Panc1 (cell line): ENCODE measurements at regions not wholly inside any gene's neighbourhood (a gene's known extent, or its start where the extent isn't known, plus 50 kb on each side); places are given as distances from the start of the nearest gene placed in this dataset.

Source experiments
- CTCF ChIP-seq: fragments of 450-650 bp; IDR thresholded peaks from 2 replicates; pipeline ENCODE4 v1.5.1; 2017; ENCODE audit warnings: mild to moderate bottlenecking
- POLR2AphosphoS5 ChIP-seq: IDR thresholded peaks from 2 replicates; pipeline ENCODE4 v1.6.1; 2012; ENCODE audit warnings: mild to moderate bottlenecking, low read depth, low read length, moderate library complexity
- REST ChIP-seq, 2 experiments: IDR thresholded peaks; 2 replicates each; pipeline ENCODE4 v1.6.1; 2011 to 2012; ENCODE audit warnings: low read depth in 2 of 2, control low read depth in 1 of 2, low read length in 1 of 2, mild to moderate bottlenecking in 1 of 2, moderate library complexity in 1 of 2; ENCODE audit not compliant: insufficient read depth in 1 of 2
- SIN3A ChIP-seq: IDR thresholded peaks from 2 replicates; pipeline ENCODE4 v1.6.1; 2012; ENCODE audit warnings: low read depth, mild to moderate bottlenecking, low read length, moderate library complexity, borderline replicate concordance; ENCODE audit not compliant: insufficient read depth

GRCh38 chr2:220701115-220701514 lies 871.0 kb downstream of the EPHA4 start:
- TF ChIP-seq SIN3A (no peak), REST (IDR thresholded peaks at IDR 0.05; ENCODE audit: insufficient read depth in 1 of 2, low read depth in 2 of 2, low read length in 1 of 2) (no peak), CTCF (no peak), POLR2AphosphoS5 (no peak)
